ENCODE measurements at regions not wholly inside any gene's neighbourhood (a gene's known extent, or its start where the extent isn't known, plus 50 kb on each side); places are given as distances from the start of the nearest gene placed in this dataset.

GRCh38 chr9:86843206-86843605 is 104.1 kb downstream of the GAS1 start:
- TF ChIP-seq CTCF (IDR thresholded peaks at IDR 0.05) (no peak), POLR2A (IDR thresholded peaks at IDR 0.05) (no peak)
